Type B pancreatic cell (in vitro differentiated cells): ENCODE measurements at regions not wholly inside any gene's neighbourhood (a gene's known extent, or its start where the extent isn't known, plus 50 kb on each side); places are given as distances from the start of the nearest gene placed in this dataset.

Experiments
- DNase-seq: peaks from one replicate; pipeline ENCODE4 v3.0.0; 2021; ENCODE audit warnings: mixed read lengths; ENCODE audit not compliant: unreplicated experiment; ENCODE audit errors: extremely low spot score
- H3K27ac Mint-ChIP-seq: 2 replicates; pipeline ENCODE4 v1.8.0; 2021; ENCODE audit warnings: mild to moderate bottlenecking, mixed read lengths
- H3K27me3 Mint-ChIP-seq: 2 replicates; pipeline ENCODE4 v1.8.0; 2021; ENCODE audit warnings: mixed read lengths
- H3K36me3 Mint-ChIP-seq: 2 replicates; pipeline ENCODE4 v1.8.0; 2021; ENCODE audit warnings: mixed read lengths
- H3K4me1 Mint-ChIP-seq: one replicate; pipeline ENCODE4 v1.8.0; 2021; ENCODE audit warnings: mixed read lengths; ENCODE audit not compliant: unreplicated experiment
- H3K4me3 Mint-ChIP-seq: 2 replicates; pipeline ENCODE4 v1.8.0; 2021; ENCODE audit warnings: mild to moderate bottlenecking, mixed read lengths
- H3K9me3 Mint-ChIP-seq: 2 replicates; pipeline ENCODE4 v1.8.0; 2021; ENCODE audit warnings: mixed read lengths
- CTCF ChIP-seq: fragments of 200-600 bp; sonication (generic); conservative IDR thresholded peaks from 2 replicates; pipeline ENCODE4 v1.5.0; 2021; ENCODE audit warnings: antibody characterized with exemption, mild to moderate bottlenecking

GRCh38 chr4:15144249-15144966, 142.1 kb downstream of the CPEB2 start:
- H3K4me1 Mint-ChIP-seq: peaks cover 20% of the 10 kb centered on the region
- no peaks in the 10 kb centered on the region for H3K36me3 Mint-ChIP-seq
- no peaks in the 10 kb centered on the region for H3K27me3 Mint-ChIP-seq
- H3K4me3 Mint-ChIP-seq: no peak overlapping the region
- no peaks in the 10 kb centered on the region for H3K9me3 Mint-ChIP-seq
- no peak for TF ChIP-seq CTCF
- H3K27ac Mint-ChIP-seq: no peak overlapping the region
- no peak for DNase-seq

GRCh38 chr4:15144967-15145295, 142.7 kb downstream of the CPEB2 start:
- no peak for DNase-seq
- Mint-ChIP-seq H3K27me3 (no peaks in the 10 kb centered on the region), H3K4me3 (no peak overlapping the region), H3K9me3 (no peaks in the 10 kb centered on the region), H3K4me1 (peaks cover 22% of the 10 kb centered on the region), H3K36me3 (no peaks in the 10 kb centered on the region), H3K27ac (no peak overlapping the region)
- TF ChIP-seq CTCF: no peak

- DNase-seq: no peak
- H3K27me3 Mint-ChIP-seq: no peaks in the 10 kb centered on the region
- TF ChIP-seq CTCF: no peak
- H3K4me3 Mint-ChIP-seq: no peak overlapping the region
- H3K4me1 Mint-ChIP-seq: peaks cover 26% of the 10 kb centered on the region
- no peak overlapping the region for H3K27ac Mint-ChIP-seq
- H3K36me3 Mint-ChIP-seq: no peaks in the 10 kb centered on the region
- H3K9me3 Mint-ChIP-seq: no peaks in the 10 kb centered on the region
Observed at GRCh38 chr4:15145709-15146108, 143.4 kb downstream of the CPEB2 start.

DNA sequence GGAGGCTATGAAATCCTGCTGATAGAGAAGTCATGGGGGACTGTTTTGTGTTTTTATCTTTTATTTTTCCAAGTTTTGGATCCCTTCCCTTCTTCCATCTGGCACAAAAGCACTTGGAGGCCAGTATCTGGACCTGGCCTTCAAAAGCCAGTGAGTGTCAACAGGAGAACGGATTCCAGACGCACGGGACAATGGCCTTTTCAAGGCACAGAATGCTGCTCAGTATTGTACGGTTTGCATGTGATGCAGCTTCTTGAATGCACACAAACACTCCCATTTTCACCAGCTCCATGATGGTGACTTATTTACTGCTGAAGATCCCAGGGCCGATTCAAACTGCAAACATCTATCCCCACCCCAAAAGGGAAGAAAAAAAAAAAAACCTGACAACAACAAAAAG, 145.4 kb downstream of the CPEB2 start:
- H3K27ac Mint-ChIP-seq: no peak overlapping the region
- no peak for DNase-seq
- no peaks in the 10 kb centered on the region for H3K27me3 Mint-ChIP-seq
- no peaks in the 10 kb centered on the region for H3K9me3 Mint-ChIP-seq
- TF ChIP-seq CTCF: no peak
- H3K4me1 Mint-ChIP-seq: peaks cover 26% of the 10 kb centered on the region
- H3K36me3 Mint-ChIP-seq: no peaks in the 10 kb centered on the region
- H3K4me3 Mint-ChIP-seq: no peak overlapping the region

- no peak overlapping the region for H3K27ac Mint-ChIP-seq
- no peaks in the 10 kb centered on the region for H3K36me3 Mint-ChIP-seq
- H3K4me3 Mint-ChIP-seq: no peak overlapping the region
- peaks cover 26% of the 10 kb centered on the region for H3K4me1 Mint-ChIP-seq
- DNase-seq: no peak
- TF ChIP-seq CTCF: no peak
- no peaks in the 10 kb centered on the region for H3K27me3 Mint-ChIP-seq
- H3K9me3 Mint-ChIP-seq: no peaks in the 10 kb centered on the region
Observed at GRCh38 chr4:15148199-15148598, 145.9 kb downstream of the CPEB2 start.

DNA sequence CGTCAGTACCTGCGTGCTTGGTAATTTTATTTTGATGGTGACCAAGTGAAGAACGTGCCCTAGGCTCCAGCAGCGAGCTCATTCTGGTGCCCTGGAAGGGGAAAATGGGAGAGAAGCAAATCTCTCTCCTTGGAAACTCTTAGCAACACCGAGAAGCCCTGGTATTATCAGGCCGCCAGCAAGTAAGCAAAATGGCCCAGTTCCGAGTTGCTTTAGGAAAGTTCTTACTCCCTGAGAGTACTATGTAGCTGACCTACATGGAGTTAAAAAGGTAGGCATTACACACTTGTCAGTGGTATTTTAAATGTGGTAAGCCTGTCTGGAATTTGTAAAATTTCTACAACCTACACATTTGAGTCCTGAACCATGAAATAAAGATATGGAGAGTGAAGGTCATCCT, 146.4 kb downstream of the CPEB2 start:
- H3K4me3 Mint-ChIP-seq: no peak overlapping the region
- H3K9me3 Mint-ChIP-seq: no peaks in the 10 kb centered on the region
- peaks cover 26% of the 10 kb centered on the region for H3K4me1 Mint-ChIP-seq
- no peaks in the 10 kb centered on the region for H3K27me3 Mint-ChIP-seq
- no peak overlapping the region for H3K27ac Mint-ChIP-seq
- H3K36me3 Mint-ChIP-seq: no peaks in the 10 kb centered on the region
- no peak for TF ChIP-seq CTCF
- no peak for DNase-seq
